Testis (tissue), 2 donors: ENCODE measurements at regions not wholly inside any gene's neighbourhood (a gene's known extent, or its start where the extent isn't known, plus 50 kb on each side); places are given as distances from the start of the nearest gene placed in this dataset.

Source experiments
- POLR2A ChIP-seq: fragments of 450-650 bp; IDR thresholded peaks from one replicate; pipeline ENCODE4 v1.6.1; 2017; ENCODE audit warnings: antibody characterized with exemption, mild to moderate bottlenecking, moderate library complexity
- TF ChIP-seq, protein P1 (sequence below), 3 experiments: fragments of 450-650 bp in 2 of 3; fragments of 200-600 bp in 1 of 3; sonication (generic) in 1 of 3; IDR thresholded peaks; one replicate each; pipeline ENCODE4 v1.5.1; 2016 to 2019; ENCODE audit warnings: antibody characterized with exemption in 3 of 3, mild to moderate bottlenecking in 2 of 3, moderate library complexity in 1 of 3

DNA sequence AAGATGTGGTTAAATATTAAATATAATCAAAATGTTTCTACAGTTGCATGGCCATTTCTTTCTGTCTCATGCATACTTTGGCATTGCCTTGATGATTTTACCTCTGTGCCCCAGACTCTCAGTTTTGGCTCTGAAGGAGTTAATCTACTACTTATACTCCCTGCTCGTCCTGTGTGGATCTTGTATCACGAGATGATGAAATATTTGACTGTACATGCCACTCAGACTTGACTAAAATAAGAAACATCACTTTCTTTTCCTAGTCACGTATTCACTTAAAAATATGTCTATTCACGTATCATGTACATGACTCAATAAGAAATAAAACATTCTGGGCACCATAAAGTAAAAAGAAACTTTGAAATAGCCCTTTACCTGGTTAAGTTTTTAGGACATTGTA is 397.7 kb downstream of the RFPL4B start:
- TF ChIP-seq, protein P1, sequence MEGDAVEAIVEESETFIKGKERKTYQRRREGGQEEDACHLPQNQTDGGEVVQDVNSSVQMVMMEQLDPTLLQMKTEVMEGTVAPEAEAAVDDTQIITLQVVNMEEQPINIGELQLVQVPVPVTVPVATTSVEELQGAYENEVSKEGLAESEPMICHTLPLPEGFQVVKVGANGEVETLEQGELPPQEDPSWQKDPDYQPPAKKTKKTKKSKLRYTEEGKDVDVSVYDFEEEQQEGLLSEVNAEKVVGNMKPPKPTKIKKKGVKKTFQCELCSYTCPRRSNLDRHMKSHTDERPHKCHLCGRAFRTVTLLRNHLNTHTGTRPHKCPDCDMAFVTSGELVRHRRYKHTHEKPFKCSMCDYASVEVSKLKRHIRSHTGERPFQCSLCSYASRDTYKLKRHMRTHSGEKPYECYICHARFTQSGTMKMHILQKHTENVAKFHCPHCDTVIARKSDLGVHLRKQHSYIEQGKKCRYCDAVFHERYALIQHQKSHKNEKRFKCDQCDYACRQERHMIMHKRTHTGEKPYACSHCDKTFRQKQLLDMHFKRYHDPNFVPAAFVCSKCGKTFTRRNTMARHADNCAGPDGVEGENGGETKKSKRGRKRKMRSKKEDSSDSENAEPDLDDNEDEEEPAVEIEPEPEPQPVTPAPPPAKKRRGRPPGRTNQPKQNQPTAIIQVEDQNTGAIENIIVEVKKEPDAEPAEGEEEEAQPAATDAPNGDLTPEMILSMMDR (IDR thresholded peaks at IDR 0.05), result no peak
- TF ChIP-seq POLR2A, result no peak
